DMS53 treated with DMSO at 0.1 percent for 48 hours (cell line): ENCODE measurements at regions not wholly inside any gene's neighbourhood (a gene's known extent, or its start where the extent isn't known, plus 50 kb on each side); places are given as distances from the start of the nearest gene placed in this dataset.

Experiments
- DNase-seq: peaks from one replicate; lab custom pipeline; 2025; ENCODE audit not compliant: unreplicated experiment; lab: John Stamatoyannopoulos, UW

DNA sequence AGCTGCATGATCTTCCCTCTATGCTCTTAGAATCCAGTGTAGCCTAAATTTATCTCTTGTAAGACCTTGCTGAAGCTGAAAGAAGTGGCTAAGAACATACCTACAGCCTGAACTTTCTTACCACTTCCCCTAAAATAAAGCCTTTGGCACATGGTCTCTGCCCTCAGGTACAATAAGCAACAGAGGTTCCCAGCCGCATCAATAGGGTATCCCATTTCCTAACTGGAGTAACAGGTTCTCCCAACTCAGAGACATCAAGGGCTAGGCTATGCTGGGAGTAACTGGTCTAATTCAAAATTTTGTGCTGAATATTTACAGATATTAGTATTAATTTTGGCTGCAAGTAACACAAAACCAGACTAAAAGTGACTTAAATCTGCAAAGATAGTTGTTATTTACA lies 335.8 kb upstream of the TRPC7 start:
- DNase-seq = peak; percentile 3

DNA sequence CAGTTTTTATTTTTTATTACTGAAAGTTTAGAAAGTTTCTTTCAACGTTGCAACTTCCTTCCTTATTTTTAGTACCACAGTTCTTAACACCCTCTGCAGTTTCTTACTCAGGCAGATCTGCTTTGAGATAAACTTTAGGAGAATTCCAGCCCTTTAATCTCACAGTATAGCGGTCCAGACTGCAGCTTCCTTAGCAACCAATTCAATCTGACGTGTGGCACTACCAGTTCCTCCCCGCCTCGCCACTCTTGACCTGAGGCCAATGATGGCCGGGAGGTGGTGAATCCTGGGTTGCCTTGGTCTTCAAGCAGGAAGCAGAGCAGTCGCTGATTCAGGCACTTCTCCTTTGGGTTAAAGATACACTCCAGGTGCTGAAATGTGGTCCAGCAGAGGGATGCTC lies 334.3 kb upstream of the TRPC7 start:
- no peak for DNase-seq

DNA sequence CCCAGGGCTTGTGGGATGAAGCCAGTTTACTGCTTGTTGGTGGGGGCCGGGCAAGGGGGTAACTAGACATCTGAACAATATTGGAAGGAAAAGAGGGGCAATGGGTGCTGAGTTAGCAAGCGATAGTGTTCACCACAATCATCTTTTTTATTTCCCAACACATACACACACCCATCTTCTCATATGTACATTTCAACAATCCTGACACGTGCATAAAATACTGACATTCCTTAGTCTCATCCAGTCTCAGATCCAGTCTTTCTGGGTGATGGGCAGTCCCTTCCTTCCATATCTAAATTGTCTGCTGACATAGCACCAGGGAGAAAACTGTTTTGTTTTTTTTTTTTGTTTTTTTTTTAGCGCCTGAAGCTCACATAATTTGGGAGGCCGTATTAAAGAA lies 333.6 kb upstream of the TRPC7 start:
- DNase-seq = no peak

DNA sequence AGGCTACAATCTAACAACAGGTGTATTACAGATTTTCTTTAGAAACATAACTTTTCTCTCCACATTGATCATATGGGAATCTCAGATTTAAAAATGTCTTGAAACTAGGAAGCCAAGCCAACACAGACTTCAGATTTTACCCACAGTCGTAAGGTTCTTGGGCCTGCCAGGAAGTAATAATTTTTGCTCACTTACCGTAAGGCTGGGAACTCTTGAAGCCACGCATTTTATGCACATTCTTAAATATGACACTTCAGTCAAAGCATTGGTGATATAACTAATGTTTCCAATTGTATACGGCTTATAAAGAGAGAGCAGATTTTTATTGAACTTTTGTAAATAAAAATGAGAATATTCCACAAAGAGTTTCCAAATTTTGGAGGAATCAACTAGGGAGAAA lies 328.9 kb upstream of the TRPC7 start:
- DNase-seq = no peak

DNA sequence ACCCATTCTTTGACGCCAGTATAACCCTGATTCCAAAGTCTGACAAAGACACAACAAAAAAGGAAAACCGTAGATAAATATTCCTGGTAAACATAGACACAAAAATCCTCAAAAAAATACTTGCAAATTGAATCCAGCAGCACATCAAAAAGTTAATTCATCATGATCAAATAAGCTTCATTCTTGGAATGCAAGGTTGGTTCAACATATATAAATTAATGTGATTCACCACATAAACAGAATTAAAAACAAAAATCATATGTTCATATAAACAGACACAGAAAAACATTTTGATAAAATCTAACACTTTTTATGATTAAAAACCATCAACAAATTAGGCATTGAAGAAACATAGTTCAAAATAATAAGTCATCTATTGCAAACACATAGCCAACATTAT lies 324.2 kb upstream of the TRPC7 start:
- no peak for DNase-seq

DNA sequence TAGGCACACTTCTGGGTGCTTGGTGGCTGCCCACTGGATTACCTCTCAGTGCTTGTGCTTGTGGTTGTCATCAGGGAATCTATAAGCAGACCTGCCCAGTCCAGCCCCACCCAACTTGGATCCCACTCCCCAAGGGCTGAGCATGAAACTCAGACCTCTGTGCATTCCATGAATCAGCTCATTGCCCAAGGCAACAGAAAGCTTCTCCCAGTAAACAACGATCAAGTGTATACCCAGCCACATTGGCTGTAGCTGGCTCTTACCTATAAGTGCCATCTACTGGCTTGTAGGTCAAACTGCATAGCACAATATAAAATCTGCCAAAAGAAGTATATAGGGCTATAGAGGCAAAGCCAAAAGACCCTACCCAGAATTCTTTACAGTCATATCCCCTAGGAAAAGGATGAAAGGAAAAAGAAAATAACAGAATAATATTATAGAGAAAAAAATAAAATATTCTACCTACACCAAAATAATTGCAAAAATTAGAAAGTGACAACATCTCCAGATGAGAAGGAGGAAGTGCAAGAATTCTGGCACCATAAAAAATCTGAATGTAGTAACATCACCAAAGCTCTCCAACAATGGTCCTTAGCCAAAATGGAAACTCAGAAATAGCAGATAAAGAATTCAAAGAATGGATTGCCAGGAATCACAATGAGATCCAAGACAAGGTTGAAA lies 321.0 kb upstream of the TRPC7 start:
- DNase-seq = peak; percentile 30

DNA sequence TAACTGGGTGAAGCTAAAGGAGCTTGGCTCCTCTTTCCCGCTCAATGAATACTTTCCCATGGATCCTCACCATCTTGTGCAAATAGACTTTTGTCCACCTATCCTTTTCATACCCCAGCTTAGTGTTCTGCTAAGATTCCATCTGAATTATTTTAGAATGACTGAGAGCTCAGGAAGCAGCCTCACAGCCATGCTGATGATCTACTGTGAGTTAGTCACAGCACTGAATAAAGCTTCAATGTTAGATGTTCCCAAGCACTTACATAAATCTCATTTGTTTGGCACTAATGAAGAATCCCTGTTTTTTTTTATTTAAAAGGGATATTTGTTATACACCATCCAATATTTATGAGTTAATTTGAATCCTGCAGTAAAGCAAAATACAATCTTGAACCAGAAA lies 317.6 kb upstream of the TRPC7 start:
- DNase-seq = no peak

DNA sequence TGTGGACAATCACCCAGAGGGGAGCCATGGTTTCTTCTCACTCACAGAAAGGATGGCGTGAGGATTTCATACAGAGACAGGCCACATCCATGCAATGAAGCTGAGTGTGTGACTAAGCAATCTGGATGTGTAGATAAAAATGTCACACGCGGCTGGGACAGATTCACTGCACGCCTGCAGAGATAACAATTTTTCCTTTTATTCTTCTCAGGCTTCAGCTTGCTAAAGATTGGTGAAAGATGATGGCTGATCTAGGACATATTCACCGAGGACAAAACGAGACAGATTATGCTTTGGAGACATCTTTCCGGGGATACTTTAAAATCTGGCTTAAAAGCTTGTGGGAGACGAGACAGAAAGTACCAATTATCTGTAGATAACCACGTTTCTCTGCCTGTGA lies 313.9 kb upstream of the TRPC7 start:
- no peak for DNase-seq

DNA sequence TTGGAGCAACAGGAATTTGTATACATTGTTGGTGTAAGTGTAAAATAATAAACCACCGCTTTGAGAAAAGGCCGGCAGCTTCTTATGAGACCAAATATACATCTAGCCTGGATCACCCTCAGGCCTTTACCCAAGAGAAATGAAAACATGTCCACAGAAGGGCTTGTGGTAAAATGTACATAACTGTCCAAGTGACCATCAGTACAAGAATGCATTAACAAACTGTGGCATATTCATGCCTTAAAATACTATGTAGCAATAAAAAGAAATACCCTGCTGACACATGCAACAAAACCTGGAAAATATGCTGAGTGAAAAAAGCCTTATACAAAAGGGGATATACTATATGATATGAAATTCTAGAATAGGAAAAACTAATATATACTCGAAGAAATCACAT lies 311.9 kb upstream of the TRPC7 start:
- no peak for DNase-seq

DNA sequence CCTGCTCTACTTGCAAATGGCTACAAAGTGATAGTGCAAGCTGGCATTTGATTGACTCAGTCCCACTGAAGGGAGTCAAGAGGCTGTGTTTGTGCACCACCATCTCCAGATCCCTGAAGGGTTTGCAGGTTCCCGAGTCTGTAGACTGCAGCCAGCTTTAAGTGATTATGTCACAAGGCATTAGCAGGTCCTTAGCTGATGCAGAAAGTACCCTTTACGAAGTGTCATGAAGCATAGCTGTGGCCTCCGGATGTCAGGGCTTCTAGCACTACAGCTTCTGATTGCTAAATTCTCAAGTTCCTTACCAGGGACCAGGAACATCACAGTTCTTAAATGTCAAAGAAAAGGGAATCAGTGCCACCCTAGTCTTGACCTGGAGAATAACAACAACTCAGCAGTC lies 311.3 kb upstream of the TRPC7 start:
- no peak for DNase-seq

DNA sequence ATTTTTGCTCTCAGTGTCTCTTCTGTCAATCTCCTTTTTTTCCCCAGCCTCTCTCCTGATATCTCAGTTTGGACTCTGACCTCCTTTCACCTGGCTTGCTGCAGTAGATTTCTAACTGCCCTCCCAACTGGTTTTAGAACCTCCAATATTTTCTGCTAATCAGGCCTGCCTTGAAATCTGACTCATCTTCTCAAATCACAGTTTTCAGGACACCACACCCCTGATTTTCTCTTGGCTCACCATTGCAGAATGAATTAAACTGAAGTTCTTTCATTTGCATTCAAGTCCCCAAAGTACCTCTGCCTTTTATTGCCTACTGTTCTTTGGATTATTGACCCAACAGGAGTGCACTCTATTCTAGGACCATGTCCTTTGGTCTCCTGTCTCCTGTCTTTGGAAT lies 310.4 kb upstream of the TRPC7 start:
- DNase-seq = no peak

DNA sequence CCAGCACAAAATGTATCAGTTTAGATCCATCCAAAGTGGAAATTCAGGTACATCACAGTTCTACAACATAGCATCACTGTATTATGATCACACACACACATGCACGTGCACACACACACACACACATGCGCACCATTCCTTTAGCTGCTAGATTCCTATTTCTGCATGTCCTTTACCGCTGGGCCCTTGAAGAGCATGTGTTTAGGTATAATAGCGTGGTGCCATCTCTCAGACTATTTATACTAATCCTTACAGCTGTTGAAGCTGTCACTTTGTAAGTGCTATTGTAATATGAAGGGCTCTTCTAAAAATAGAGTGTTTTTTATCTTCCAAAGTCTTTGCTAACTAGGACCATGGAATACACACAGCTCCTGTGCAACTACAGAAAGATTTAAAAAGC lies 308.8 kb upstream of the TRPC7 start:
- DNase-seq = no peak

DNA sequence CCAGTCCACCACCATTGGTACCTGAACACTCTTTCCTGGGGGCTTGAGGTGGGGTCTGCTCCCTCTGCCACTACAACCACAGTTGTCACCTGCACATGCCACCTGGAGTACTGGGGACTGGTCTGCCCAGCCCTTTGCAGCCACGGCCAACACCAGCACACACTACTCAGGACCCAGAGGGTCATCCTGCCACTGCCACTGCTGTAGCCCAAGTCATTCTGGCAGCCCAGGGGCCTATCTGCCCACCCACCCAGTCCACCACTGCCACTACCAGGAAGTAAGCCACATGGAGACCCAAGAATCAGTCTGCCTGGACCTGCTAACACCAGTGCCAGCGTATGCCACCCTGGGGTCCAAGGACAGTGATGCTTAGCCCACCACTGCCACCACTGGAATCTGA lies 302.4 kb upstream of the TRPC7 start:
- DNase-seq = no peak

DNA sequence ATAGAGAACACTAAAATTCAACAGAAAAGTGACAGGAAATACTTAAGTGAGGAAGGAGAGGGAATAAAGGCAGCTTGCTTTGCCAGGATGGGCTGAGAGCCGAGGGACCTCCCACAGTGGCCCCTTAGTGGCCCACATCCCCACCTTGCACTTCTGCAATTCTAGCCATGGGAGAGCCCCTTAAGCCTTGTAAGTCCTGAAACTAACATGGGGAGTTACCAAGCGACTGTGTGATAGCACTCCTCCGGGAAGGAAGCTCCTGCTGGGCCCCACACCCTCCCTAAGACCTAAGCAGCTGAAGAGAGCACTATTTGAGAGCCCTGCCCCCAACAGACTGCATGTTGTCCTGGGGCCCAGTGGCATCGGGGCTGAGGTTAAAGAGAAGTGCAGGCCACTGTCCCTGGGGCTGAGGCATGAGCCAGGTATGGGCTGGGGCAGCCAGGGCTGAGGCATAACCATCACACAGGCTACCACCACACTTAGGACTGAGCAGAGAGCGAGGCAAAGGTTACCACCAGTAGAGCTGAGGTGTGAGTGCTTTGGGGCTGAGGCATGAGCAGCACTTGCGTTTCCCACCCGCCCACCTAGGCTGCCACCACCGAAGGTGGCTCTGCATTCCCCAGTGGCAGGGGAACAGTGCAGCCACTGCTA lies 301.8 kb upstream of the TRPC7 start:
- no peak for DNase-seq

DNA sequence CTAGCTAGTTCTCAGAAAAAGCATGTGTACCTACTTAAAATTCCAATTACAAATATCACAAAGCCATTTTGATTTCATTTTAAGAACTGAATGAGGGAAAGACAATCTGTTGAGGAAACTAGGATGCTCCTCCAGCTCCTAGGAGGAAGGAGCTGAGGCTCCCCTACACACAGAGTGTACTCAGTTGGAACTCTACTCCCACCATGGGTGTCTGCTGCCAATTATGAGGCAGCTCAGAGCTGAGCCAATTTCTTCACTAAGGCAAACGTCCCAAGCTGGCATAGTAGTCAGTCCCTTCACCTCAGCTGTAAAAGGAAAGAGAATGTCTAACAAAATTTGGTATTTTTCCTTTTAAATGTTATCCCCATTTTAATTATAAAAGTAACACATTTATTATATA lies 300.0 kb upstream of the TRPC7 start:
- no peak for DNase-seq

DNA sequence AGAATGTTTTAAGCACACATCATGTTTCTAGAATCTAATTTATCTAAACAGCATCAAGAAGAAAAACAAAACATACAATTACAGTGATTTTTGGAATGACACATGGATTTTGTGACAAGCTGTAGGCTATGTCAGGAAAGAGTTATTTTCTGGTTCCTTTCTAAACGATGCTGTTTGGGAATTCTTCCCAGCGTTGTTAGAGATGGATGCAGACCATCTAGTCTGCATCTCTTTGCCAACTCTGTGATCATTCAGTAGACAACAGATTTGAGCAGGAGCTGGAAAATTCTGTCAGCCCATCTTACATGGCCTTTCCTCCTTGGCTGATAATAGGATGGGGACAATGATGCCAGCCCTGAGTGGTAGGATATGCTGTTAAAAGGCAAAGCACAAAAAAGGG lies 295.7 kb upstream of the TRPC7 start:
- no peak for DNase-seq

DNA sequence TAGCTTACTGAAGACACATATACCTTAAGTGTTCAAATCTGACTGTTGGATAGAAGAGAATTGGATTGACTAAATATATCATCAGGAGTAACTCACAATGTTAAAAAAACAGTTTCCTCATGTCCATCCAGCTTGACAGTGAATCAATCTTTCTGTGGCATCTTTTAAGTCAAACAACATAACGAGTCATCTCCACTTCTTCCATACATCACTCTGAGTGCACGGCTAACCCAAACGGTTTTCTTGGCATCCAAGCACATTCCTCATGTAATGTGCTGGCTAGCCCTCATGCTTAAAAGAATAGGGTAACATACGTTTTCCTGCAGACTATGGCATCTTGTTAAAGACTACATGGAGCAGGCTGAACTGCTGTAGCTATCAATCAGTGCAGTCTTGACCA lies 291.5 kb upstream of the TRPC7 start:
- no peak for DNase-seq

DNA sequence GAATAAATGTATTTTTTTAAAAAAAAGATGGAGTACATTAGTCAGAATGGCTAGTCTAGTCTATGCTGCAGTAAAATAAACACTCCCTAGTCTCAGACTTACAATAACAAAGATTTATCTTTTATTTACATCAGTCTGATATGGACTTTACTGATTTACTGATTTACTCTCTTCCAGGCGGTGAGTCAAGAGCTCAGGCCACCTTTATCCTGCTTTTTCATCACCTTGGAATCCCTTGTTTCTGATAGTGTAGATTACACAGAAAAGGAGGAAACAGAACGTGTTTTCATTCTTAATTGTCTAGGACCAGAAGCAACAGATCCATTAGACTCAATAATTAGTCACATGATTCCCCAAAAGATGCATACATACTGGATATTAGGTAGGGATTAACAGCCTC lies 290.1 kb upstream of the TRPC7 start:
- DNase-seq = no peak

DNA sequence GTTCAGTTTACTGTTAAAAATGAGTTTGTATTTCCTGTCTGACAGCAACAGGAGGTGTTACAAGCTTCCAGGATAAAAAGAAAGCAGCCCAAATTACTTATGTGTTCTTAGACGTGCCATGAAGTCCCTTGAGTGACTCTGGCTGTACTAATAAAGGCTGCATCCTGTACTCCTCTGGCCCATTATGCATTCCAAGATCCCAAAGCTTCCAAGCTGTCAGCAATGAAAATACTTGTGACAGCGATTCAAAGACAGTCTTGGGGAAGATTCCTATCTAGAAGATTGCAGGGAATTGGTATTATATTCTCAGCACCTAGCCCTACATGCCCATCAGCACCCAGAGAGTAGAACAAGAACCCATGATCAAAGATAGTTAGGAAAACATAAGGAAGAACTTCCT lies 281.6 kb upstream of the TRPC7 start:
- DNase-seq = no peak

DNA sequence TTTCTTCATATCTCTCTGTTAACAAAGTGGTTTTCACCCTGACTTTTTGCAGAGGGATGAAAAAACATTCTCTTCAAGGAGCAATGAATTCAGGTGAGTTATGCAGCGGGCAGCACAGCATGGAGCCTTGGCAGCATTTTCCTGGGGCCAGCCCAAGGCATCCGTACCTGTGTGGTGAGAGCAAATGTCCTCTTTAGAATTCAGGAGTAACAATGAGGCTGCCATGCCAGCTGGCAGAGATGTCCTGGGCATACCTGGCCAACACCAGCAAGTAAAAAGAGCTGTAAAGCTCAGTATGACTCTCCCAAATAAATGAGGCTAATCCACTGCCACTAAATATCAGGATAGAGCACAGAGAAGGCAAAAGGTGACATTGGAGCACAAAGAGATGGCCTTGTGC lies 277.6 kb upstream of the TRPC7 start:
- no peak for DNase-seq

DNA sequence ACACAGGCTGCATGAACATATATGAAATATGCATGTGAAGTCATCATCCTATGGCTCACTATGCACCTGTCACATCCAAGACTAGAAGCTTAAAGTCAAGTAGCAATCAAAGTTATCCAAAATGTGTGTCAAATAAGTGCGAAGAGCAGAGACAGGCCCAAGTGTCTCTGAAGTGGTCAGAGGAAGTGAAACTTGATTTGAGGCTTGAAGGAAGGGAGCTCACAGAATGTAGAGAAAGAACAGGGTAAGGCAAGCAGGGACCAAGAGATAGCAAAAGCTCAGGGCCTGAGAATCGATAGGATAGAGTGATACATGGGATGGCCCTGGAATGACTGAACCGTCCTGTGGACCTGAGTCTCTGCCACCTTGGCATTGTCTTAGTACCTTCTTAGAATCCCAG lies 274.3 kb upstream of the TRPC7 start:
- DNase-seq = no peak

DNA sequence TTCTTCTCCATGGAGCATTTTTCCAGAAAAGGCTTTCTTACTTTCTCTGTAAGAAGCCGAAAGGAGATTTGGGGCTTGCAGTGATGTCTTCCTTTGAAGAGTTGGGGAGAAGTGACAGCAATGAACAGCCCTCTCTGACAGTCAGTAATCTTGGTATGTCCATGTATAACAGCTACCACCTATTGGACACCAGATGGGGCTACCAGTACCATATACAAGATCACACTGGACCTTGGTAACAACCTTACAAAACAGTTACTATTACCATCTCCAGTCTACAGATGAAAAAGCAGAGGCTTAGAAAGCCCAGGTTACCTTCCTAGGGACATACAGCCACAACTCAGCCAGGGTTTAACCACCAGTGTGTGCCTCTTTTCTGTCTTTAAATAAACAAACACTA lies 272.7 kb upstream of the TRPC7 start:
- peak; percentile 42 for DNase-seq

DNA sequence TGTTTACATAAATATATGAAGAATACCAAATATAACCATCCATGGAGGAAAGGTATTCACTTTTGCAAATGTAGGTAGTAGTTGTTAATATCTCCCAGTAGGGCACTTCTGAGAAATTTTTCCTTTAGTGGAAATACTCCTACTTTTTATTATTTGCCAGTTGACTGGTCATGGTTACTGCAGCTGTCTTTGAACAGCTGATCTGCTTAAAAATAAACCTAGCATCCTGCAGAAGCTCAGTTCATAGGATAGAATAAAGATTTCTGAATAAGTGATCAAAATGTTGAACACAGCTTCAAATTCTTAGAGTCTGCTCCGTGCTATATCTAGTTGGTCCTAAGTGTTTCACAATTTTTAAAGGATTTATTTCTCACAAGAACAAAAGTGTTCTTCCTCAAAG lies 270.7 kb upstream of the TRPC7 start:
- no peak for DNase-seq
